ENCODE measurements at regions not wholly inside any gene's neighbourhood (a gene's known extent, or its start where the extent isn't known, plus 50 kb on each side); places are given as distances from the start of the nearest gene placed in this dataset.
"Not testable (repeated sequence)": the region's sequence is repeated elsewhere in the genome, so short reads cannot be mapped to it uniquely, and the experiment has no call there.

GRCh38 chr14:37669242-37669641 is 73.8 kb downstream of the TTC6 start:
- CTCF ChIA-PET (ENCODE audit: partially characterized antibody) = no interaction called here
- Mint-ChIP-seq H3K36me3 (no peaks in the 10 kb centered on the region), H3K27ac (no peak overlapping the region), H3K4me3 (no peak overlapping the region), H3K9me3 (peaks cover 0 to 11% (median under 1%) of the 10 kb centered on the region in 8 donors), H3K27me3 (no peaks in the 10 kb centered on the region), H3K4me1 (no peaks in the 10 kb centered on the region)
- POLR2A ChIA-PET (ENCODE audit: partially characterized antibody) = no interaction called here
- no peak for DNase-seq
- Histone ChIP-seq H3K27me3 (ENCODE audit: insufficient read depth, low read length) (no peaks in the 10 kb centered on the region), H3K9me3 (ENCODE audit: control insufficient read depth in 1 of 2, low read length in 2 of 2) (no peaks in the 10 kb centered on the region), H3K27ac (ENCODE audit: low read depth, low read length) (no peak overlapping the region), H3K36me3 (ENCODE audit: insufficient read depth, low read length) (no peaks in the 10 kb centered on the region), H3K4me1 (ENCODE audit: insufficient read depth, low read length) (no peaks in the 10 kb centered on the region), H3K4me3 (ENCODE audit: low read length in 2 of 2) (no peak overlapping the region)
- intact Hi-C loops (cut with micrococcal nuclease) = no loop called here

DNA sequence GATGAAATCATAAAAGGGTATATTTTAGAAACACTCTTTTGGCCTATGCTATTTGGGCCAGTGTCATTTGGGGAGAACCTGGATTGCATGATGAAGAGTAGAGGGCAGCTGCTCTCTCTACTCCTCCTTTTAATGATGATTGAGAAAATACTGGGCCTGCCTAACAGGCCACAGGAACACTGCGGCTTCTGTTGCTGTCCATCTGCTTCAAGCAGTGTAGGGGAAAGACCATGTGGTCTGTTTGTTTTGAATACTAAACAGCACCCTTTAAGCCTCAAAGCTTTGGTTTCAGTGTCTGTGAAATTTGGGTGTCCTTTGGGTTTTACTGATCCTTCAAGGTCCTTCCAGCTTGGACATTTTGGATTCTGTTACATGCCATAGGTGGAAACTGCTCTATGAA is 78.0 kb downstream of the TTC6 start:
- H3K27ac Mint-ChIP-seq = no peak overlapping the region
- POLR2A ChIA-PET (ENCODE audit: partially characterized antibody) = no interaction called here
- CTCF ChIA-PET (ENCODE audit: partially characterized antibody) = no interaction called here

GRCh38 chr14:37678916-37679315 is 83.5 kb downstream of the TTC6 start:
- CTCF ChIA-PET (ENCODE audit: partially characterized antibody) = no interaction called here
- Mint-ChIP-seq H3K4me1 (no peaks in the 10 kb centered on the region), H3K4me3 (no peak overlapping the region), H3K27me3 (peaks cover 0 to 3% of the 10 kb centered on the region in 2 donors), H3K27ac (no peak overlapping the region), H3K36me3 (no peaks in the 10 kb centered on the region), H3K9me3 (peaks cover 0 to 3% (median 0%) of the 10 kb centered on the region in 8 donors)
- intact Hi-C loops (cut with micrococcal nuclease) = no loop called here
- H3K4me1 ChIP-seq (ENCODE audit: insufficient read depth, low read length) = no peaks in the 10 kb centered on the region
- H3K27me3 ChIP-seq (ENCODE audit: insufficient read depth, low read length) = no peaks in the 10 kb centered on the region
- POLR2A ChIA-PET (ENCODE audit: partially characterized antibody) = no interaction called here
- H3K9me3 ChIP-seq (ENCODE audit: control insufficient read depth in 1 of 2, low read length in 2 of 2) = no peaks in the 10 kb centered on the region
- no peaks in the 10 kb centered on the region for H3K36me3 ChIP-seq (ENCODE audit: insufficient read depth, low read length)
- H3K4me3 ChIP-seq (ENCODE audit: low read length in 2 of 2) = no peak overlapping the region
- H3K27ac ChIP-seq (ENCODE audit: low read depth, low read length) = no peak overlapping the region
- DNase-seq = no peak

More for the DNA sequence above, 78.0 kb downstream of the TTC6 start:
- H3K27ac ChIP-seq (ENCODE audit: low read depth, low read length) = no peak overlapping the region
- no peaks in the 10 kb centered on the region for H3K36me3 ChIP-seq (ENCODE audit: insufficient read depth, low read length)
- Mint-ChIP-seq H3K27me3 (peaks cover 0 to 1% of the 10 kb centered on the region in 2 donors), H3K4me3 (no peak overlapping the region), H3K36me3 (no peaks in the 10 kb centered on the region), H3K4me1 (no peaks in the 10 kb centered on the region), H3K9me3 (peaks cover 0 to 4% (median 0%) of the 10 kb centered on the region in 8 donors)
- H3K27me3 ChIP-seq (ENCODE audit: insufficient read depth, low read length) = no peaks in the 10 kb centered on the region
- intact Hi-C loops (cut with micrococcal nuclease) = no loop called here
- H3K9me3 ChIP-seq (ENCODE audit: control insufficient read depth in 1 of 2, low read length in 2 of 2) = no peaks in the 10 kb centered on the region
- no peak overlapping the region for H3K4me3 ChIP-seq (ENCODE audit: low read length in 2 of 2)
- H3K4me1 ChIP-seq (ENCODE audit: insufficient read depth, low read length) = no peaks in the 10 kb centered on the region
- no peak for DNase-seq

GRCh38 chr14:37681486-37681885 is 86.1 kb downstream of the TTC6 start:
- intact Hi-C loops (cut with micrococcal nuclease) = no loop called here
- no peaks in the 10 kb centered on the region for H3K9me3 ChIP-seq (ENCODE audit: control insufficient read depth in 1 of 2, low read length in 2 of 2)
- Mint-ChIP-seq H3K27me3 (peaks cover 0 to 3% of the 10 kb centered on the region in 2 donors), H3K36me3 (no peaks in the 10 kb centered on the region), H3K9me3 (peaks cover 0 to 6% (median 3%) of the 10 kb centered on the region in 8 donors), H3K4me3 (no peak overlapping the region), H3K4me1 (no peaks in the 10 kb centered on the region), H3K27ac (no peak overlapping the region)
- CTCF ChIA-PET (ENCODE audit: partially characterized antibody) = no interaction called here
- H3K27ac ChIP-seq (ENCODE audit: low read depth, low read length) = no peak overlapping the region
- H3K36me3 ChIP-seq (ENCODE audit: insufficient read depth, low read length) = no peaks in the 10 kb centered on the region
- POLR2A ChIA-PET (ENCODE audit: partially characterized antibody) = no interaction called here
- no peak overlapping the region for H3K4me3 ChIP-seq (ENCODE audit: low read length in 2 of 2)
- no peaks in the 10 kb centered on the region for H3K4me1 ChIP-seq (ENCODE audit: insufficient read depth, low read length)
- no peaks in the 10 kb centered on the region for H3K27me3 ChIP-seq (ENCODE audit: insufficient read depth, low read length)
- DNase-seq = no peak

- not testable (repeated sequence) for H3K36me3 Mint-ChIP-seq
Observed at GRCh38 chr14:37692680-37693079, 97.3 kb downstream of the TTC6 start.

DNA sequence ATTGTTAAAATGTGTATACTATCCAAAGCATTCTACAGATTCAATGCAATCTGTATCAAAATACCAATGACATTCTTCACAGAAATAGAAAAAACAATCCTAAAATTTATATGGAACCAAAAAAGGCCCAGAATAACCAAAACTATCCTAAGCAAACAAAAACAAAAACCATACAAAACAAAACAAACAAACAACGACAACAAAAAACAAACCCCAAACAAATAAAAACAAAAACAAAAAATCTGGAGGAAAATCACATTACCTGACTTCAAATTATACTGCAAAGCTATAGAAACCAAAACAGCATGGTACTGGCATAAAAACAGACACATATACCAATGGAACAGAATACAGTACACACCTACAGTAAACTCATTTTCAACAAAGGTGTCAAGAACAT is 98.0 kb downstream of the TTC6 start:
- H3K27me3 Mint-ChIP-seq; DNase-seq; H3K36me3 ChIP-seq (ENCODE audit: insufficient read depth, low read length); H3K27ac ChIP-seq (ENCODE audit: low read depth, low read length); H3K4me1 Mint-ChIP-seq; H3K27ac Mint-ChIP-seq; H3K4me1 ChIP-seq (ENCODE audit: insufficient read depth, low read length); H3K9me3 ChIP-seq (ENCODE audit: control insufficient read depth in 1 of 2, low read length in 2 of 2); H3K27me3 ChIP-seq (ENCODE audit: insufficient read depth, low read length); CTCF ChIA-PET (ENCODE audit: partially characterized antibody); intact Hi-C loops (cut with micrococcal nuclease); H3K4me3 Mint-ChIP-seq; H3K4me3 ChIP-seq (ENCODE audit: low read length in 2 of 2); H3K36me3 Mint-ChIP-seq; POLR2A ChIA-PET (ENCODE audit: partially characterized antibody): not testable (repeated sequence)
- peaks cover 5 to 26% (median 9%) of the 10 kb centered on the region in 8 donors for H3K9me3 Mint-ChIP-seq

More at GRCh38 chr14:37692680-37693079, 97.3 kb downstream of the TTC6 start:
- H3K27me3 ChIP-seq (ENCODE audit: insufficient read depth, low read length); H3K4me1 ChIP-seq (ENCODE audit: insufficient read depth, low read length); H3K27ac ChIP-seq (ENCODE audit: low read depth, low read length); H3K9me3 ChIP-seq (ENCODE audit: control insufficient read depth in 1 of 2, low read length in 2 of 2); H3K36me3 ChIP-seq (ENCODE audit: insufficient read depth, low read length); H3K4me1 Mint-ChIP-seq; H3K27me3 Mint-ChIP-seq; intact Hi-C loops (cut with micrococcal nuclease); H3K4me3 ChIP-seq (ENCODE audit: low read length in 2 of 2); H3K27ac Mint-ChIP-seq; H3K4me3 Mint-ChIP-seq; CTCF ChIA-PET (ENCODE audit: partially characterized antibody); POLR2A ChIA-PET (ENCODE audit: partially characterized antibody); DNase-seq: not testable (repeated sequence)
- H3K9me3 Mint-ChIP-seq = peaks cover 5 to 26% (median 10%) of the 10 kb centered on the region in 8 donors

- no peak overlapping the region for H3K27ac Mint-ChIP-seq
Observed at GRCh38 chr14:37695866-37696265, 100.4 kb downstream of the TTC6 start.

DNA sequence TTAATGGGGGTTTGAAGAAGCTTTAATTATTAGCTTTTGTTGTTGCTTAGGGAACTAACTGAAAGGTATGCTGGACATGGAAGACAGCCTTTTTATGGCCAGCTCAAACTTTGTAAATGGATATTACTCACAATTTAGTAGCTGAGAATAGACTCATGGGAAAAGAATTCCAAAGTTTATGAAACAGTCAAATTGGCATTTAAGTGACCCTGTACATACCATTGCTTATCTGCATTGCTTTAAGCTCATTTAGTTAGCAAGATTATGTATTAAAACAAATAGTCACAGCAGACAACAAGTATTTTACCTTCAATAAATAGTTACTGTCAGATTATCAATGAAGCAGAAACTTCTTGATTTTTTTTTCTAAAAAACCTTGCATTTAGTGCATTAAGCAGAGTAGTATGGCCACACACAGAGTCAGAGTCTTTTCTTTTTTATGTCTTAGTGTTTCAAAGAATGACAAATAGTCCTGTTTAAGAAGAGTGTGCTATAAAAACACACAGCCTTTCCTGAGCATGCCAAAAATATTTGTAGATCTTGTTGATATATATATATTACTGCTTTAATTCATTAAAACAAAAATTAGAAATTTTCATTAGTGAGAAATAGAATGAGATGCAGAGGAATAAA is 102.2 kb downstream of the TTC6 start:
- Mint-ChIP-seq H3K9me3 (peaks cover 0 to 20% (median 7%) of the 10 kb centered on the region in 8 donors), H3K36me3 (no peaks in the 10 kb centered on the region), H3K27me3 (no peaks in the 10 kb centered on the region), H3K4me3 (no peak overlapping the region), H3K4me1 (no peaks in the 10 kb centered on the region), H3K27ac (no peak overlapping the region)
- ChIA-PET POLR2A (ENCODE audit: partially characterized antibody) (no interaction called here), CTCF (ENCODE audit: partially characterized antibody) (no interaction called here)
- no peaks in the 10 kb centered on the region for H3K36me3 ChIP-seq (ENCODE audit: insufficient read depth, low read length)
- no peak overlapping the region for H3K27ac ChIP-seq (ENCODE audit: low read depth, low read length)
- H3K4me1 ChIP-seq (ENCODE audit: insufficient read depth, low read length) = no peaks in the 10 kb centered on the region
- intact Hi-C loops (cut with micrococcal nuclease) = no loop called here
- no peak overlapping the region for H3K4me3 ChIP-seq (ENCODE audit: low read length in 2 of 2)
- no peaks in the 10 kb centered on the region for H3K9me3 ChIP-seq (ENCODE audit: control insufficient read depth in 1 of 2, low read length in 2 of 2)
- no peaks in the 10 kb centered on the region for H3K27me3 ChIP-seq (ENCODE audit: insufficient read depth, low read length)
- DNase-seq = no peak

More at GRCh38 chr14:37695866-37696265, 100.4 kb downstream of the TTC6 start:
- Histone ChIP-seq H3K4me3 (ENCODE audit: low read length in 2 of 2) (no peak overlapping the region), H3K36me3 (ENCODE audit: insufficient read depth, low read length) (no peaks in the 10 kb centered on the region), H3K27ac (ENCODE audit: low read depth, low read length) (no peak overlapping the region), H3K9me3 (ENCODE audit: control insufficient read depth in 1 of 2, low read length in 2 of 2) (no peaks in the 10 kb centered on the region), H3K27me3 (ENCODE audit: insufficient read depth, low read length) (no peaks in the 10 kb centered on the region), H3K4me1 (ENCODE audit: insufficient read depth, low read length) (no peaks in the 10 kb centered on the region)
- intact Hi-C loops (cut with micrococcal nuclease) = no loop called here
- H3K9me3 Mint-ChIP-seq = peaks cover 3 to 20% (median 7%) of the 10 kb centered on the region in 8 donors
- no peaks in the 10 kb centered on the region for H3K4me1 Mint-ChIP-seq
- H3K36me3 Mint-ChIP-seq = no peaks in the 10 kb centered on the region
- no peaks in the 10 kb centered on the region for H3K27me3 Mint-ChIP-seq
- no peak overlapping the region for H3K4me3 Mint-ChIP-seq
- no peak for DNase-seq
- ChIA-PET POLR2A (ENCODE audit: partially characterized antibody) (no interaction called here), CTCF (ENCODE audit: partially characterized antibody) (no interaction called here)

All from CD4-positive, alpha-beta memory T cell (primary cell).